ENCODE measurements at regions not wholly inside any gene's neighbourhood (a gene's known extent, or its start where the extent isn't known, plus 50 kb on each side); places are given as distances from the start of the nearest gene placed in this dataset.

GRCh38 chr19:28999724-29000433 lies 213.1 kb downstream of the UQCRFS1 start (continued):
- TF ChIP-seq, protein P1, sequence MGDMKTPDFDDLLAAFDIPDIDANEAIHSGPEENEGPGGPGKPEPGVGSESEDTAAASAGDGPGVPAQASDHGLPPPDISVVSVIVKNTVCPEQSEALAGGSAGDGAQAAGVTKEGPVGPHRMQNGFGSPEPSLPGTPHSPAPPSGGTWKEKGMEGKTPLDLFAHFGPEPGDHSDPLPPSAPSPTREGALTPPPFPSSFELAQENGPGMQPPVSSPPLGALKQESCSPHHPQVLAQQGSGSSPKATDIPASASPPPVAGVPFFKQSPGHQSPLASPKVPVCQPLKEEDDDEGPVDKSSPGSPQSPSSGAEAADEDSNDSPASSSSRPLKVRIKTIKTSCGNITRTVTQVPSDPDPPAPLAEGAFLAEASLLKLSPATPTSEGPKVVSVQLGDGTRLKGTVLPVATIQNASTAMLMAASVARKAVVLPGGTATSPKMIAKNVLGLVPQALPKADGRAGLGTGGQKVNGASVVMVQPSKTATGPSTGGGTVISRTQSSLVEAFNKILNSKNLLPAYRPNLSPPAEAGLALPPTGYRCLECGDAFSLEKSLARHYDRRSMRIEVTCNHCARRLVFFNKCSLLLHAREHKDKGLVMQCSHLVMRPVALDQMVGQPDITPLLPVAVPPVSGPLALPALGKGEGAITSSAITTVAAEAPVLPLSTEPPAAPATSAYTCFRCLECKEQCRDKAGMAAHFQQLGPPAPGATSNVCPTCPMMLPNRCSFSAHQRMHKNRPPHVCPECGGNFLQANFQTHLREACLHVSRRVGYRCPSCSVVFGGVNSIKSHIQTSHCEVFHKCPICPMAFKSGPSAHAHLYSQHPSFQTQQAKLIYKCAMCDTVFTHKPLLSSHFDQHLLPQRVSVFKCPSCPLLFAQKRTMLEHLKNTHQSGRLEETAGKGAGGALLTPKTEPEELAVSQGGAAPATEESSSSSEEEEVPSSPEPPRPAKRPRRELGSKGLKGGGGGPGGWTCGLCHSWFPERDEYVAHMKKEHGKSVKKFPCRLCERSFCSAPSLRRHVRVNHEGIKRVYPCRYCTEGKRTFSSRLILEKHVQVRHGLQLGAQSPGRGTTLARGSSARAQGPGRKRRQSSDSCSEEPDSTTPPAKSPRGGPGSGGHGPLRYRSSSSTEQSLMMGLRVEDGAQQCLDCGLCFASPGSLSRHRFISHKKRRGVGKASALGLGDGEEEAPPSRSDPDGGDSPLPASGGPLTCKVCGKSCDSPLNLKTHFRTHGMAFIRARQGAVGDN (IDR thresholded peaks at IDR 0.05): no peak
- no peak for TF ChIP-seq CEBPZ (IDR thresholded peaks at IDR 0.05; ENCODE audit: low read depth, low read length)
- no peak for TF ChIP-seq SREBF1 (IDR thresholded peaks at IDR 0.05; ENCODE audit: low read length)
- TF ChIP-seq ASH2L (IDR thresholded peaks at IDR 0.05; ENCODE audit: borderline replicate concordance, low read depth): no peak
- TF ChIP-seq BCL11A (IDR thresholded peaks at IDR 0.05; ENCODE audit: low read depth, low read length): no peak
